DOHH2 (cell line): ENCODE measurements at regions not wholly inside any gene's neighbourhood (a gene's known extent, or its start where the extent isn't known, plus 50 kb on each side); places are given as distances from the start of the nearest gene placed in this dataset.

Experiments
- H3F3A ChIP-seq: fragments of 200-600 bp; sonication (generic), shearing (Covaris generic); 2 replicates; pipeline ENCODE4 v1.6.0; 2016; ENCODE audit warnings: antibody characterized with exemption, mild to moderate bottlenecking; ENCODE audit not compliant: control insufficient read depth, insufficient read depth
- H3K27ac ChIP-seq: fragments of 200-600 bp; sonication (generic); 2 replicates; pipeline ENCODE4 v1.5.1; 2014; ENCODE audit warnings: low read depth, mild to moderate bottlenecking, low read length, moderate library complexity
- H3K27me3 ChIP-seq: fragments of 200-600 bp; sonication (generic); 2 replicates; pipeline ENCODE4 v1.6.1; 2014; ENCODE audit warnings: mild to moderate bottlenecking, low read length, mixed read lengths; ENCODE audit not compliant: control insufficient read depth
- H3K36me3 ChIP-seq: fragments of 200-600 bp; sonication (generic); 2 replicates; pipeline ENCODE4 v1.6.1; 2014; ENCODE audit warnings: mild to moderate bottlenecking, low read length, moderate library complexity, mixed read lengths; ENCODE audit not compliant: control insufficient read depth
- H3K4me1 ChIP-seq: fragments of 200-600 bp; sonication (generic); 2 replicates; pipeline ENCODE4 v1.6.1; 2014; ENCODE audit warnings: mild to moderate bottlenecking, low read length, mixed read lengths; ENCODE audit not compliant: control insufficient read depth
- H3K4me2 ChIP-seq: fragments of 200-600 bp; sonication (generic); 2 replicates; pipeline ENCODE4 v1.6.0; 2014; ENCODE audit warnings: mild to moderate bottlenecking, low read length, moderate library complexity
- H3K4me3 ChIP-seq: fragments of 200-600 bp; sonication (generic); 2 replicates; pipeline ENCODE4 v1.5.1; 2014; ENCODE audit warnings: mild to moderate bottlenecking, low read length, mixed read lengths
- H3K79me2 ChIP-seq: fragments of 200-600 bp; sonication (generic); 2 replicates; pipeline ENCODE4 v1.6.1; 2014; ENCODE audit warnings: mild to moderate bottlenecking, low read length, mixed read lengths; ENCODE audit not compliant: control insufficient read depth
- H3K9me2 ChIP-seq: fragments of 200-600 bp; sonication (generic); replicated peaks from 2 replicates; pipeline ENCODE4 v1.6.1; 2014; ENCODE audit warnings: mild to moderate bottlenecking, low read length, mixed read lengths; ENCODE audit not compliant: control insufficient read depth
- H3K9me3 ChIP-seq: fragments of 200-600 bp; sonication (generic); 2 replicates; pipeline ENCODE4 v1.6.1; 2014; ENCODE audit warnings: antibody characterized with exemption, low read length, mixed read lengths; ENCODE audit not compliant: control insufficient read depth, insufficient read depth
- H4K20me1 ChIP-seq: fragments of 200-600 bp; sonication (generic); 2 replicates; pipeline ENCODE4 v1.6.0; 2014; ENCODE audit warnings: low read depth, mild to moderate bottlenecking, antibody characterized with exemption, low read length, moderate library complexity; ENCODE audit not compliant: control insufficient read depth, insufficient read depth
- EZH2phosphoT487 ChIP-seq: fragments of 200-600 bp; sonication (generic); IDR thresholded peaks from 2 replicates; pipeline ENCODE4 v1.6.1; 2017; ENCODE audit warnings: borderline replicate concordance, mild to moderate bottlenecking, antibody characterized with exemption, low read length, moderate library complexity, mixed read lengths
- TF ChIP-seq, protein P1 (sequence below): fragments of 200-600 bp; sonication (generic); IDR thresholded peaks from one replicate; pipeline ENCODE4 v1.5.1; 2014; ENCODE audit warnings: antibody characterized with exemption, mild to moderate bottlenecking, low read depth, low read length; ENCODE audit not compliant: poor library complexity, severe bottlenecking

- H3K27me3 ChIP-seq: no peaks in the 10 kb centered on the region
- no peaks in the 10 kb centered on the region for H3K9me3 ChIP-seq
- TF ChIP-seq, protein P1, sequence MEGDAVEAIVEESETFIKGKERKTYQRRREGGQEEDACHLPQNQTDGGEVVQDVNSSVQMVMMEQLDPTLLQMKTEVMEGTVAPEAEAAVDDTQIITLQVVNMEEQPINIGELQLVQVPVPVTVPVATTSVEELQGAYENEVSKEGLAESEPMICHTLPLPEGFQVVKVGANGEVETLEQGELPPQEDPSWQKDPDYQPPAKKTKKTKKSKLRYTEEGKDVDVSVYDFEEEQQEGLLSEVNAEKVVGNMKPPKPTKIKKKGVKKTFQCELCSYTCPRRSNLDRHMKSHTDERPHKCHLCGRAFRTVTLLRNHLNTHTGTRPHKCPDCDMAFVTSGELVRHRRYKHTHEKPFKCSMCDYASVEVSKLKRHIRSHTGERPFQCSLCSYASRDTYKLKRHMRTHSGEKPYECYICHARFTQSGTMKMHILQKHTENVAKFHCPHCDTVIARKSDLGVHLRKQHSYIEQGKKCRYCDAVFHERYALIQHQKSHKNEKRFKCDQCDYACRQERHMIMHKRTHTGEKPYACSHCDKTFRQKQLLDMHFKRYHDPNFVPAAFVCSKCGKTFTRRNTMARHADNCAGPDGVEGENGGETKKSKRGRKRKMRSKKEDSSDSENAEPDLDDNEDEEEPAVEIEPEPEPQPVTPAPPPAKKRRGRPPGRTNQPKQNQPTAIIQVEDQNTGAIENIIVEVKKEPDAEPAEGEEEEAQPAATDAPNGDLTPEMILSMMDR: no peak
- no peak for TF ChIP-seq EZH2phosphoT487
- H3K9me2 ChIP-seq: no peaks in the 10 kb centered on the region
- H3F3A ChIP-seq: no peaks in the 10 kb centered on the region
- H3K4me1 ChIP-seq: no peaks in the 10 kb centered on the region
- H3K4me3 ChIP-seq: no peak overlapping the region
- H3K79me2 ChIP-seq: no peaks in the 10 kb centered on the region
- H3K27ac ChIP-seq: no peak overlapping the region
- no peaks in the 10 kb centered on the region for H4K20me1 ChIP-seq
- H3K4me2 ChIP-seq: no peak overlapping the region
- no peaks in the 10 kb centered on the region for H3K36me3 ChIP-seq
These were observed 295.3 kb downstream of the PDGFC start for GRCh38 chr4:156676116-156676851.

GRCh38 chr4:156673483-156673882, 298.1 kb downstream of the PDGFC start:
- Histone ChIP-seq H3K27ac (no peak overlapping the region), H3K4me3 (no peak overlapping the region), H3K27me3 (no peaks in the 10 kb centered on the region), H3K9me2 (no peaks in the 10 kb centered on the region), H3F3A (no peaks in the 10 kb centered on the region), H3K4me2 (no peak overlapping the region), H3K4me1 (no peaks in the 10 kb centered on the region), H3K9me3 (no peaks in the 10 kb centered on the region), H4K20me1 (no peaks in the 10 kb centered on the region), H3K36me3 (no peaks in the 10 kb centered on the region), H3K79me2 (no peaks in the 10 kb centered on the region)
- no peak for TF ChIP-seq EZH2phosphoT487

- TF ChIP-seq, protein P1: no peak
- TF ChIP-seq EZH2phosphoT487: no peak
These were observed 298.9 kb downstream of the PDGFC start for GRCh38 chr4:156672492-156673305.

GRCh38 chr4:156665780-156666366, 305.7 kb downstream of the PDGFC start:
- no peak overlapping the region for H3K4me3 ChIP-seq
- H3K36me3 ChIP-seq: no peaks in the 10 kb centered on the region
- no peaks in the 10 kb centered on the region for H3F3A ChIP-seq
- TF ChIP-seq, protein P1: no peak
- no peak for TF ChIP-seq EZH2phosphoT487
- no peaks in the 10 kb centered on the region for H3K4me1 ChIP-seq
- H3K27me3 ChIP-seq: no peaks in the 10 kb centered on the region
- no peaks in the 10 kb centered on the region for H3K9me2 ChIP-seq
- no peak overlapping the region for H3K27ac ChIP-seq
- no peaks in the 10 kb centered on the region for H3K9me3 ChIP-seq
- no peaks in the 10 kb centered on the region for H4K20me1 ChIP-seq
- H3K79me2 ChIP-seq: no peaks in the 10 kb centered on the region
- H3K4me2 ChIP-seq: no peak overlapping the region

More at GRCh38 chr4:156672492-156673305, 298.9 kb downstream of the PDGFC start:
- Histone ChIP-seq H3K27me3 (no peaks in the 10 kb centered on the region), H3K9me2 (no peaks in the 10 kb centered on the region), H3K4me1 (no peaks in the 10 kb centered on the region), H3K36me3 (no peaks in the 10 kb centered on the region), H3K79me2 (no peaks in the 10 kb centered on the region), H3K27ac (no peak overlapping the region), H3K4me3 (no peak overlapping the region), H3K4me2 (no peak overlapping the region), H4K20me1 (no peaks in the 10 kb centered on the region), H3F3A (no peaks in the 10 kb centered on the region), H3K9me3 (no peaks in the 10 kb centered on the region)
